Endothelial cell of umbilical vein (primary cell): ENCODE measurements at regions not wholly inside any gene's neighbourhood (a gene's known extent, or its start where the extent isn't known, plus 50 kb on each side); places are given as distances from the start of the nearest gene placed in this dataset.

Experiments used
- BruUV-seq: library from RNA; stranded (reverse); fragments of 400-500 nt; replicated peaks from 2 replicates; lab custom pipeline; 2021; lab: Mats Ljungman, UMichigan
- CTCF ChIA-PET: fragments of 300-600, 350-600 bp; sonication (Branson Sonifier 250); formaldehyde crosslinking; loops from one replicate; lab custom pipeline; 2021; ENCODE audit warnings: antibody characterized with exemption, inconsistent platforms; lab: Charles Lee
- POLR2A ChIA-PET: fragments of 300-600, 350-600 bp; sonication (Branson Sonifier 250); formaldehyde crosslinking; loops from one replicate; lab custom pipeline; 2021; ENCODE audit warnings: antibody characterized with exemption, inconsistent platforms; lab: Charles Lee
- DNase-seq: peaks from one replicate; pipeline ENCODE4 v3.0.0-alpha.2; 2011; ENCODE audit warnings: low read depth, low spot score
- FAIRE-seq: peaks from 2 replicates; lab custom pipeline; 2011; peaks lifted over from hg19 to GRCh38; lab: Jason Lieb, UNC
- H2AFZ ChIP-seq: 2 replicates; pipeline ENCODE4 v1.6.0; 2012; ENCODE audit warnings: low read depth, low read length, control low read depth, inconsistent platforms
- H3K27ac ChIP-seq: 2 replicates; pipeline ENCODE4 v1.5.1; 2011; ENCODE audit warnings: low read depth, mild to moderate bottlenecking, control low read depth, low read length, moderate library complexity; ENCODE audit not compliant: insufficient read depth
- H3K27me3 ChIP-seq, 2 experiments: 2 replicates each; pipeline versions ENCODE4 v1.6.0 to v1.6.1; 2011; ENCODE audit warnings: low read length in 2 of 2, mixed read lengths in 1 of 2; ENCODE audit not compliant: control insufficient read depth in 2 of 2, insufficient read depth in 2 of 2
- H3K36me3 ChIP-seq, 2 experiments: 2 replicates in 1 of 2; 3 replicates in 1 of 2; pipeline ENCODE4 v1.5.1; 2011; ENCODE audit warnings: low read length in 2 of 2, mild to moderate bottlenecking in 1 of 2, moderate library complexity in 1 of 2; ENCODE audit not compliant: control insufficient read depth in 2 of 2, insufficient read depth in 2 of 2; ENCODE audit errors: extremely low read depth in 1 of 2
- H3K4me1 ChIP-seq: 3 replicates; pipeline ENCODE4 v1.5.1; 2011; ENCODE audit warnings: mild to moderate bottlenecking, low read length; ENCODE audit not compliant: control insufficient read depth, insufficient read depth; ENCODE audit errors: extremely low read depth
- H3K4me2 ChIP-seq: 2 replicates; pipeline ENCODE4 v1.6.1; 2011; ENCODE audit warnings: low read length, control low read depth, mixed read lengths; ENCODE audit not compliant: insufficient read depth
- H3K4me3 ChIP-seq, 3 experiments: fragments of 200-600 bp in 1 of 3; sonication (generic), shearing (Covaris generic) in 1 of 3; replicated peaks in 1 of 3; 2 replicates each; pipeline ENCODE4 v1.5.1; 2011 to 2016; ENCODE audit warnings: control low read depth in 3 of 3, low read length in 3 of 3, mild to moderate bottlenecking in 2 of 3, inconsistent platforms in 1 of 3, low read depth in 1 of 3, moderate library complexity in 1 of 3; ENCODE audit not compliant: insufficient read depth in 1 of 3
- H3K79me2 ChIP-seq: 2 replicates; pipeline ENCODE4 v1.6.0; 2012; ENCODE audit warnings: low read length, inconsistent platforms; ENCODE audit not compliant: control insufficient read depth, insufficient read depth
- H3K9ac ChIP-seq: replicated peaks from 2 replicates; pipeline ENCODE3; 2011; ENCODE audit warnings: low read length, control low read depth; ENCODE audit not compliant: insufficient read depth; ENCODE audit errors: extremely low read depth
- H3K9me1 ChIP-seq: replicated peaks from 3 replicates; pipeline ENCODE4 v1.6.0; 2011; ENCODE audit warnings: mild to moderate bottlenecking, low read length; ENCODE audit not compliant: control insufficient read depth, insufficient read depth; ENCODE audit errors: extremely low read depth
- H3K9me3 ChIP-seq: replicated peaks from 2 replicates; pipeline ENCODE4 v1.5.1; 2012; ENCODE audit warnings: low read length, inconsistent platforms; ENCODE audit not compliant: control insufficient read depth, insufficient read depth
- H4K20me1 ChIP-seq: replicated peaks from 2 replicates; pipeline ENCODE3; 2011; ENCODE audit warnings: mild to moderate bottlenecking, low read length; ENCODE audit not compliant: control insufficient read depth, insufficient read depth; ENCODE audit errors: extremely low read depth
- EZH2 ChIP-seq: IDR thresholded peaks from 2 replicates; pipeline ENCODE4 v1.6.1; 2012; ENCODE audit warnings: borderline replicate concordance, low read depth, mild to moderate bottlenecking, moderate library complexity, low read length, inconsistent platforms; ENCODE audit not compliant: severe bottlenecking
- FOS ChIP-seq: IDR thresholded peaks from 2 replicates; pipeline ENCODE4 v1.6.1; 2011; ENCODE audit warnings: mild to moderate bottlenecking, low read length, moderate library complexity, borderline replicate concordance; ENCODE audit not compliant: insufficient read depth
- GATA2 ChIP-seq: IDR thresholded peaks from 2 replicates; pipeline ENCODE4 v1.7.0; 2011; ENCODE audit warnings: low read depth, mild to moderate bottlenecking, moderate library complexity, mixed read lengths, low read length; ENCODE audit not compliant: insufficient read length, insufficient read depth
- JUN ChIP-seq: IDR thresholded peaks from 2 replicates; pipeline ENCODE4 v1.6.1; 2011; ENCODE audit warnings: borderline replicate concordance, low read depth; ENCODE audit not compliant: insufficient read length, insufficient read depth
- POLR2A ChIP-seq: IDR thresholded peaks from 2 replicates; pipeline ENCODE4 v1.6.1; 2012; ENCODE audit warnings: low read depth, mild to moderate bottlenecking, control low read depth, low read length
- POLR2AphosphoS5 ChIP-seq: IDR thresholded peaks from 2 replicates; pipeline ENCODE4 v1.6.1; 2012; ENCODE audit warnings: low read depth, mild to moderate bottlenecking, control low read depth, low read length, moderate library complexity; ENCODE audit not compliant: insufficient read depth
- dilution Hi-C: fragments of 300-500 bp; cut with MboI; formaldehyde crosslinking; loops from one replicate; pipeline ENCODE4 v1.15.0; 2019; ENCODE audit warnings: low sequenced_read_pairs; ENCODE audit not compliant: extremely low pct_ligation_motif_present
- intact Hi-C: fragments of 100-400 bp; cut with micrococcal nuclease; formaldehyde crosslinking; loops from one replicate; pipeline ENCODE4 v1.10.0; 2022
- TF ChIP-seq, protein P1 (sequence below): IDR thresholded peaks from 2 replicates; pipeline ENCODE4 v1.6.1; 2011; ENCODE audit not compliant: insufficient read depth, insufficient read length
- TF ChIP-seq, protein P2 (sequence below), 2 donors: IDR thresholded peaks; 1 replicate in 1 of 2; 2 replicates in 1 of 2; pipeline ENCODE4 v1.5.1; 2011; ENCODE audit warnings: low read length in 2 of 2, mild to moderate bottlenecking in 2 of 2, moderate library complexity in 2 of 2, control low read depth in 1 of 2, inconsistent platforms in 1 of 2, low read depth in 1 of 2; ENCODE audit not compliant: insufficient read depth in 1 of 2; ENCODE audit errors: extremely low read depth in 1 of 2

DNA sequence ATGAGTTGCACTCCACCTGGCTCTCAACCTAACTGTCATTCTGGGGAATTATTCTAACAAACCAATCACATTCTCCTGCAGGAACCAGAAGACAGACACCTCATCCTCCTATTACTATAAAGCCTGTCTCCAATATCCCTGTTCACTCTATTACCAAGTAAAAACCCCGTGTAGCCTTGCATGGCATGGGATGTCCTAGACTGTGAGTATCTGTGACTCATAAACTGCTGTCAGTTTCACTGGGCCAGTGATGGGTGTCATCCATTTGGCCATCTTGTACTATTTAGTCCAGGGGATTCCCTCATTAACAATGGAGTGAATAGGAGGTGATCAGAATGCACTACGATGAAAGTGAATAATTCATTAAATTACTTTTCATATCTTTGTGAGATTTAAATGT lies 608.7 kb downstream of the DNAJB9 start:
- H3K36me3 ChIP-seq, result no peaks in the 10 kb centered on the region
- H2AFZ ChIP-seq, result no peak overlapping the region
- H3K27me3 ChIP-seq, result no peaks in the 10 kb centered on the region
- H3K4me2 ChIP-seq, result no peak overlapping the region
- DNase-seq (no peak), FAIRE-seq (no peak)
- no peak overlapping the region for H3K4me3 ChIP-seq
- intact Hi-C loops, result no loop called here
- H4K20me1 ChIP-seq, result no peaks in the 10 kb centered on the region
- no peaks in the 10 kb centered on the region for H3K9me1 ChIP-seq
- no peaks in the 10 kb centered on the region for H3K9me3 ChIP-seq
- CTCF ChIA-PET, result no interaction called here
- BruUV-seq, result no TSS peak
- TF ChIP-seq, protein P1, sequence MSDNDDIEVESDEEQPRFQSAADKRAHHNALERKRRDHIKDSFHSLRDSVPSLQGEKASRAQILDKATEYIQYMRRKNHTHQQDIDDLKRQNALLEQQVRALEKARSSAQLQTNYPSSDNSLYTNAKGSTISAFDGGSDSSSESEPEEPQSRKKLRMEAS, result no peak
- TF ChIP-seq POLR2AphosphoS5 (no peak), GATA2 (no peak), JUN (no peak), POLR2A (no peak), EZH2 (no peak), FOS (no peak)
- TF ChIP-seq, protein P2, sequence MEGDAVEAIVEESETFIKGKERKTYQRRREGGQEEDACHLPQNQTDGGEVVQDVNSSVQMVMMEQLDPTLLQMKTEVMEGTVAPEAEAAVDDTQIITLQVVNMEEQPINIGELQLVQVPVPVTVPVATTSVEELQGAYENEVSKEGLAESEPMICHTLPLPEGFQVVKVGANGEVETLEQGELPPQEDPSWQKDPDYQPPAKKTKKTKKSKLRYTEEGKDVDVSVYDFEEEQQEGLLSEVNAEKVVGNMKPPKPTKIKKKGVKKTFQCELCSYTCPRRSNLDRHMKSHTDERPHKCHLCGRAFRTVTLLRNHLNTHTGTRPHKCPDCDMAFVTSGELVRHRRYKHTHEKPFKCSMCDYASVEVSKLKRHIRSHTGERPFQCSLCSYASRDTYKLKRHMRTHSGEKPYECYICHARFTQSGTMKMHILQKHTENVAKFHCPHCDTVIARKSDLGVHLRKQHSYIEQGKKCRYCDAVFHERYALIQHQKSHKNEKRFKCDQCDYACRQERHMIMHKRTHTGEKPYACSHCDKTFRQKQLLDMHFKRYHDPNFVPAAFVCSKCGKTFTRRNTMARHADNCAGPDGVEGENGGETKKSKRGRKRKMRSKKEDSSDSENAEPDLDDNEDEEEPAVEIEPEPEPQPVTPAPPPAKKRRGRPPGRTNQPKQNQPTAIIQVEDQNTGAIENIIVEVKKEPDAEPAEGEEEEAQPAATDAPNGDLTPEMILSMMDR (IDR thresholded peaks at IDR 0.05; ENCODE audit: extremely low read depth in 1 of 2, insufficient read depth in 1 of 2, low read depth in 1 of 2, low read length in 2 of 2), result no peak
- H3K4me1 ChIP-seq, result no peaks in the 10 kb centered on the region
- POLR2A ChIA-PET, result no interaction called here
- no peaks in the 10 kb centered on the region for H3K79me2 ChIP-seq
- H3K9ac ChIP-seq, result no peak overlapping the region
- dilution Hi-C loops, result no loop called here
- no peak overlapping the region for H3K27ac ChIP-seq
